ENCODE measurements at regions not wholly inside any gene's neighbourhood (a gene's known extent, or its start where the extent isn't known, plus 50 kb on each side); places are given as distances from the start of the nearest gene placed in this dataset.

DNA sequence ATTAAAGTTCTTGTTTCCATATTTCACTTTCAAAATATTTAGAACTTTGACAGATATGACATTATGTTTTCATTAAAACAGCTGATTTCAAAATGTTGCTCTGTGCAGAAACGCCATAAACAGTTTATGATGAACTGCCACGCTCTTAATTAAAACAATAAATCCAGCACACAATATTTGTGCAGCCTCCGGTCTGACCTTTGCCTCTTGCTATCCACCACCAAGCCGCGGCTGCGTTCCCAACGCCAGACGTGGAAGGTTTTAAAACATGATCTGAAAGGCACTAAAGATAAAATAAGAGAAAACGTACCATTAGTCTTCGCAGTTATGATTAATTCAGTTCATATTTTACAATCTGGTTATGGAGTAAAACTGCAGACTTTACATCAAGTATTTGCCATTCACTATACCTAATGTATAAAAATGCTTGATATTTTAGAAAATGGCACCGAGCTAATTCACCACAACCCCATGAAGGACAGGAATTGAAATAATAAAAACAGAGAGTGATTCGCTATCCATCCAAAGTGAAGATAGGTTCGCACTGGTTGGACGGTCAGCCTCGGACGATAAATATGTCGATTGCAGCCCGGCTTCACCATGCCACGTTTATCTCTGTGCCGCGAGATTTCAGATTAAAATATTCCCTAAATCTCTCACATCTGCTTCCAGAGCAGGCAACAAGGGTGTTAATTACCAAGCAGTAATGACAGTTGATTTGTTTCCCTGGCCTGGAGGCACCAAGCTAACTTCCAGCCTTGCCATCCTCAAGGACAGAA, 103.3 kb upstream of the ZNF507 start:
- H3K27ac ChIP-seq (ENCODE audit: low read depth, low read length), result no peak overlapping the region
- no peak overlapping the region for H3K4ac ChIP-seq (replicated peaks; ENCODE audit: insufficient read length, low read depth, low read length)
- H3K79me2 ChIP-seq (ENCODE audit: control insufficient read depth in 1 of 2, insufficient read depth in 2 of 2, low read length in 2 of 2), result no peaks in the 10 kb centered on the region
- H2BK12ac ChIP-seq (ENCODE audit: low read depth, low read length), result no peak overlapping the region
- H3K4me3 ChIP-seq (ENCODE audit: extremely low read depth in 1 of 4, insufficient read depth in 2 of 4, low read depth in 3 of 4, low read length in 4 of 4), result no peak overlapping the region
- no peak overlapping the region for H3K18ac ChIP-seq (ENCODE audit: extremely low read depth, low read length)
- no peaks in the 10 kb centered on the region for H3K4me1 ChIP-seq (replicated peaks in 1 of 4; ENCODE audit: control insufficient read depth in 3 of 4, insufficient read depth in 4 of 4, low read length in 3 of 4)
- no peak overlapping the region for H3K9ac ChIP-seq (replicated peaks in 1 of 4; ENCODE audit: extremely low read depth in 1 of 4, low read depth in 3 of 4, low read length in 3 of 4)
- no peaks in the 10 kb centered on the region for H4K20me1 ChIP-seq (replicated peaks in 1 of 2; ENCODE audit: control insufficient read depth in 1 of 2, insufficient read depth in 2 of 2, low read length in 2 of 2)
- no peak overlapping the region for H2BK5ac ChIP-seq (ENCODE audit: low read depth, low read length)
- H2AK5ac ChIP-seq (ENCODE audit: low read depth, low read length), result no peak overlapping the region
- DNase-seq (ENCODE audit: low read depth in 1 of 2, low spot score in 2 of 2) (no peak), FAIRE-seq (no peak)
- no peak overlapping the region for H2BK15ac ChIP-seq (ENCODE audit: low read length)
- ChIA-PET POLR2A (ENCODE audit: partially characterized antibody) (no interaction called here), CTCF (ENCODE audit: partially characterized antibody) (no interaction called here)
- no peaks in the 10 kb centered on the region for H3K79me1 ChIP-seq (ENCODE audit: low read depth, low read length)
- no peaks in the 10 kb centered on the region for H3K36me3 ChIP-seq (ENCODE audit: control insufficient read depth in 2 of 4, insufficient read depth in 4 of 4, low read length in 3 of 4)
- H3K27me3 ChIP-seq (replicated peaks in 1 of 4; ENCODE audit: control insufficient read depth in 3 of 4, extremely low read depth in 1 of 4, insufficient read depth in 3 of 4, low read length in 3 of 4), result no peaks in the 10 kb centered on the region
- H3K9me3 ChIP-seq (ENCODE audit: insufficient read depth in 2 of 2, low read depth in 1 of 2, low read length in 1 of 2), result no peaks in the 10 kb centered on the region
- no peaks in the 10 kb centered on the region for H3K23me2 ChIP-seq (ENCODE audit: low read depth, low read length)
- no peak overlapping the region for H2AFZ ChIP-seq (ENCODE audit: low read length)
- H3K23ac ChIP-seq (ENCODE audit: insufficient read length), result no peak overlapping the region
- no peak overlapping the region for H4K8ac ChIP-seq (ENCODE audit: extremely low read depth, insufficient read depth, low read length)
- TF ChIP-seq GTF2F1 (IDR thresholded peaks at IDR 0.05; ENCODE audit: borderline replicate concordance, low read depth, low read length), result no peak
- TF ChIP-seq RXRA (IDR thresholded peaks at IDR 0.05; ENCODE audit: insufficient read depth, low read depth, low read length), result no peak
- TF ChIP-seq EGR1 (IDR thresholded peaks at IDR 0.05; ENCODE audit: borderline replicate concordance, low read depth, low read length), result no peak
- no peak for TF ChIP-seq SIRT6 (IDR thresholded peaks at IDR 0.05; ENCODE audit: low read length)
- no peak for TF ChIP-seq MAX (IDR thresholded peaks at IDR 0.05)
- no peak for TF ChIP-seq RNF2 (IDR thresholded peaks at IDR 0.05; ENCODE audit: borderline replicate concordance, low read depth, low read length, missing control alignments, poor library complexity, severe bottlenecking)
- no peak for TF ChIP-seq JUN (IDR thresholded peaks at IDR 0.05; ENCODE audit: low read depth, low read length)
- TF ChIP-seq YY1 (IDR thresholded peaks at IDR 0.05; ENCODE audit: low read depth, low read length), result no peak
- no peak for TF ChIP-seq CHD1 (IDR thresholded peaks at IDR 0.05; ENCODE audit: low read depth, low read length)
- no peak for TF ChIP-seq SP2 (IDR thresholded peaks at IDR 0.05; ENCODE audit: low read length)
- no peak for TF ChIP-seq KDM1A (IDR thresholded peaks at IDR 0.05; ENCODE audit: borderline replicate concordance, low read length)
- TF ChIP-seq TAF1 (IDR thresholded peaks at IDR 0.05; ENCODE audit: low read depth, low read length), result no peak
- TF ChIP-seq SP1 (IDR thresholded peaks at IDR 0.05; ENCODE audit: low read depth, low read length), result no peak
- no peak overlapping the region for H3K4me2 ChIP-seq (ENCODE audit: insufficient read depth in 1 of 2, low read depth in 2 of 2, low read length in 2 of 2)
- 91% methylated on average over 21 of the region's 21 CpGs; no CpG with 5 or more reads in 1 of the 2 experiments for WGBS, 2 experiments (ENCODE audit: extremely low coverage in 1 of 2, insufficient coverage in 1 of 2, insufficient read length in 1 of 2, insufficient replicate concordance in 2 of 2, low coverage in 1 of 2, low lambda C conversion rate in 2 of 2, missing lambda C conversion rate in 1 of 2)
- H3K14ac ChIP-seq (ENCODE audit: insufficient read length), result no peak overlapping the region
- H4K91ac ChIP-seq (replicated peaks; ENCODE audit: insufficient read length, low read length), result no peak overlapping the region
- H2BK120ac ChIP-seq (replicated peaks; ENCODE audit: low read depth, low read length), result no peak overlapping the region
- no peak overlapping the region for H3K56ac ChIP-seq (replicated peaks; ENCODE audit: insufficient read length, low read depth, low read length)
- no peak overlapping the region for H4K5ac ChIP-seq (ENCODE audit: insufficient read length, low read depth, low read length)
- no peak overlapping the region for H2BK20ac ChIP-seq (ENCODE audit: low read length)
